Neutrophil (primary cell): ENCODE measurements at regions not wholly inside any gene's neighbourhood (a gene's known extent, or its start where the extent isn't known, plus 50 kb on each side); places are given as distances from the start of the nearest gene placed in this dataset.

Experiments used
- H3K27ac ChIP-seq: fragments of 200-600 bp; sonication (generic); 2 replicates; pipeline ENCODE4 v1.5.1; 2016; ENCODE audit warnings: mild to moderate bottlenecking, moderate library complexity
- H3K27me3 ChIP-seq: fragments of 200-600 bp; sonication (generic); 2 replicates; pipeline ENCODE4 v1.6.0; 2016; ENCODE audit warnings: mild to moderate bottlenecking
- H3K36me3 ChIP-seq: fragments of 200-600 bp; sonication (generic); 2 replicates; pipeline ENCODE4 v1.5.1; 2017
- H3K4me1 ChIP-seq, 2 experiments: fragments of 200-600 bp in 1 of 2; sonication (generic) in 1 of 2; 1 replicate in 1 of 2; 2 replicates in 1 of 2; pipeline versions ENCODE4 v1.5.1 to v1.6.1; 2013 to 2016; ENCODE audit warnings: low read depth in 1 of 2, low read length in 1 of 2, mild to moderate bottlenecking in 1 of 2, moderate library complexity in 1 of 2; ENCODE audit not compliant: control insufficient read depth in 1 of 2, insufficient read depth in 1 of 2
- H3K4me3 ChIP-seq, 2 experiments: fragments of 200-600 bp in 1 of 2; sonication (generic) in 1 of 2; 1 replicate in 1 of 2; 2 replicates in 1 of 2; pipeline ENCODE4 v1.5.1; 2013 to 2016; ENCODE audit warnings: low read depth in 1 of 2, low read length in 1 of 2, mild to moderate bottlenecking in 1 of 2, moderate library complexity in 1 of 2
- H3K9me3 ChIP-seq: fragments of 200-600 bp; sonication (generic); 2 replicates; pipeline ENCODE4 v1.5.1; 2016
- CTCF ChIP-seq: fragments of 200-600 bp; sonication (generic); IDR thresholded peaks from 2 replicates; pipeline ENCODE4 v1.5.1; 2016; ENCODE audit warnings: antibody characterized with exemption

GRCh38 chr13:83340170-83340569 is 542.1 kb downstream of the SLITRK1 start:
- Histone ChIP-seq H3K36me3 (no peaks in the 10 kb centered on the region), H3K27me3 (no peaks in the 10 kb centered on the region), H3K4me3 (no peak overlapping the region), H3K27ac (no peak overlapping the region), H3K4me1 (no peaks in the 10 kb centered on the region), H3K9me3 (no peaks in the 10 kb centered on the region)
- TF ChIP-seq CTCF = no peak

GRCh38 chr13:83333614-83334388 is 548.5 kb downstream of the SLITRK1 start:
- no peaks in the 10 kb centered on the region for H3K27me3 ChIP-seq
- H3K27ac ChIP-seq = no peak overlapping the region
- TF ChIP-seq CTCF = no peak

GRCh38 chr13:83332751-83333150 is 549.5 kb downstream of the SLITRK1 start:
- Histone ChIP-seq H3K4me1 (no peaks in the 10 kb centered on the region), H3K36me3 (no peaks in the 10 kb centered on the region), H3K4me3 (no peak overlapping the region), H3K27ac (no peak overlapping the region), H3K27me3 (no peaks in the 10 kb centered on the region), H3K9me3 (no peaks in the 10 kb centered on the region)
- no peak for TF ChIP-seq CTCF

More at GRCh38 chr13:83333614-83334388, 548.5 kb downstream of the SLITRK1 start:
- Histone ChIP-seq H3K4me1 (no peaks in the 10 kb centered on the region), H3K9me3 (no peaks in the 10 kb centered on the region), H3K36me3 (no peaks in the 10 kb centered on the region), H3K4me3 (no peak overlapping the region)

DNA sequence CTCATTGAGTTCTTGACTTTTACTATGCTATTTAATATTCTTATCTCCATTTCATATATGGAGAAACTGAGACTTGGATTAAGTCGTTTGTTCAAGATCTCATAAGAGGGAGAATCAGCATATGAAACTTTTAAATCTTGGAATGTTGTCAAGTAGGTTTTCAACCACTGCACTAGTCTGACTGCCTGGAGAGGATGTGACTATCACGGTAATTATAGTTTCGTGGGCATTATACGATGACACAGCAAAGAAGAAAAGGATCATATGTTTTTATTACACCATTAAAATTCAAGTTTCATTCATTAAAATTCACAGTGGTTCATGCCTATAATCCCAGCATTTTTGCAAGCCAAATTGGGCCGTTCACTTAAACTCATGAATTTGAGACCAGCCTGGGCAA is 555.2 kb downstream of the SLITRK1 start:
- no peak overlapping the region for H3K4me3 ChIP-seq
- no peaks in the 10 kb centered on the region for H3K27me3 ChIP-seq
- H3K9me3 ChIP-seq = no peaks in the 10 kb centered on the region
- TF ChIP-seq CTCF = no peak
- no peaks in the 10 kb centered on the region for H3K4me1 ChIP-seq
- H3K27ac ChIP-seq = no peak overlapping the region
- no peaks in the 10 kb centered on the region for H3K36me3 ChIP-seq

GRCh38 chr13:83325125-83325853 is 557.0 kb downstream of the SLITRK1 start:
- no peaks in the 10 kb centered on the region for H3K36me3 ChIP-seq
- TF ChIP-seq CTCF = no peak

More at GRCh38 chr13:83325125-83325853, 557.0 kb downstream of the SLITRK1 start:
- H3K27me3 ChIP-seq = no peaks in the 10 kb centered on the region
- H3K4me3 ChIP-seq = no peak overlapping the region
- H3K4me1 ChIP-seq = no peaks in the 10 kb centered on the region
- H3K9me3 ChIP-seq = no peaks in the 10 kb centered on the region
- no peak overlapping the region for H3K27ac ChIP-seq
